ENCODE measurements at regions not wholly inside any gene's neighbourhood (a gene's known extent, or its start where the extent isn't known, plus 50 kb on each side); places are given as distances from the start of the nearest gene placed in this dataset.

GRCh38 chr9:18015116-18015515 lies 436.2 kb downstream of the SH3GL2 start:
- TF ChIP-seq CTCF (IDR thresholded peaks at IDR 0.05; ENCODE audit: insufficient read depth, low read depth, low read length, missing control alignments) = no peak
- no peak overlapping the region for H3K4me3 ChIP-seq (ENCODE audit: low read depth, low read length)
- no peak for DNase-seq (ENCODE audit: low read depth)

- no peak for TF ChIP-seq CTCF (IDR thresholded peaks at IDR 0.05; ENCODE audit: insufficient read depth, low read depth, low read length, missing control alignments)
- DNase-seq (ENCODE audit: low read depth) = no peak
- no peak overlapping the region for H3K4me3 ChIP-seq (ENCODE audit: low read depth, low read length)
Observed at GRCh38 chr9:18017136-18017535, 438.3 kb downstream of the SH3GL2 start.

GRCh38 chr9:18018221-18018620 lies 439.4 kb downstream of the SH3GL2 start:
- no peak for TF ChIP-seq CTCF (IDR thresholded peaks at IDR 0.05; ENCODE audit: insufficient read depth, low read depth, low read length, missing control alignments)
- no peak overlapping the region for H3K4me3 ChIP-seq (ENCODE audit: low read depth, low read length)
- DNase-seq (ENCODE audit: low read depth) = no peak

- no peak for TF ChIP-seq CTCF (IDR thresholded peaks at IDR 0.05; ENCODE audit: insufficient read depth, low read depth, low read length, missing control alignments)
Observed at GRCh38 chr9:18018661-18019060, 439.8 kb downstream of the SH3GL2 start.

GRCh38 chr9:18020121-18020745 lies 441.4 kb downstream of the SH3GL2 start:
- TF ChIP-seq CTCF (IDR thresholded peaks at IDR 0.05; ENCODE audit: insufficient read depth, low read depth, low read length, missing control alignments) = no peak
- no peak overlapping the region for H3K4me3 ChIP-seq (ENCODE audit: low read depth, low read length)
- no peak for DNase-seq (ENCODE audit: low read depth)

More at GRCh38 chr9:18018661-18019060, 439.8 kb downstream of the SH3GL2 start:
- no peak overlapping the region for H3K4me3 ChIP-seq (ENCODE audit: low read depth, low read length)
- DNase-seq (ENCODE audit: low read depth) = no peak

- no peak for TF ChIP-seq CTCF (IDR thresholded peaks at IDR 0.05; ENCODE audit: insufficient read depth, low read depth, low read length, missing control alignments)
- H3K4me3 ChIP-seq (ENCODE audit: low read depth, low read length) = no peak overlapping the region
- no peak for DNase-seq (ENCODE audit: low read depth)
Observed at GRCh38 chr9:18022642-18023041, 443.8 kb downstream of the SH3GL2 start.

GRCh38 chr9:18023332-18023731 lies 444.5 kb downstream of the SH3GL2 start:
- no peak overlapping the region for H3K4me3 ChIP-seq (ENCODE audit: low read depth, low read length)
- no peak for TF ChIP-seq CTCF (IDR thresholded peaks at IDR 0.05; ENCODE audit: insufficient read depth, low read depth, low read length, missing control alignments)
- DNase-seq (ENCODE audit: low read depth) = no peak
